ENCODE measurements at regions not wholly inside any gene's neighbourhood (a gene's known extent, or its start where the extent isn't known, plus 50 kb on each side); places are given as distances from the start of the nearest gene placed in this dataset.

- ChIA-PET CTCF (ENCODE audit: partially characterized antibody) (interaction anchor here (1.1 kb wide), 1 partner anchor 40 kb away, joined by 3 read pairs; no protein-coding TSS in a partner anchor), POLR2A (ENCODE audit: partially characterized antibody) (no interaction called here)
- Histone ChIP-seq H4K5ac (ENCODE audit: insufficient read length, low read depth, low read length) (no peak overlapping the region), H3K23ac (ENCODE audit: insufficient read length) (no peak overlapping the region), H4K91ac (replicated peaks; ENCODE audit: insufficient read length, low read length) (no peak overlapping the region), H3K79me2 (ENCODE audit: control insufficient read depth in 1 of 2, insufficient read depth in 2 of 2, low read length in 2 of 2) (no peaks in the 10 kb centered on the region), H2BK12ac (ENCODE audit: low read depth, low read length) (no peak overlapping the region), H3K4ac (replicated peaks; ENCODE audit: insufficient read length, low read depth, low read length) (no peak overlapping the region), H3K14ac (ENCODE audit: insufficient read length) (no peak overlapping the region), H2BK120ac (replicated peaks; ENCODE audit: low read depth, low read length) (no peak overlapping the region), H3K9ac (replicated peaks in 1 of 4; ENCODE audit: extremely low read depth in 1 of 4, low read depth in 3 of 4, low read length in 3 of 4) (no peak overlapping the region), H3K79me1 (ENCODE audit: low read depth, low read length) (no peaks in the 10 kb centered on the region), H3K4me1 (replicated peaks in 1 of 4; ENCODE audit: control insufficient read depth in 3 of 4, insufficient read depth in 4 of 4, low read length in 3 of 4) (no peaks in the 10 kb centered on the region), H4K8ac (ENCODE audit: extremely low read depth, insufficient read depth, low read length) (no peak overlapping the region), H3K56ac (replicated peaks; ENCODE audit: insufficient read length, low read depth, low read length) (no peak overlapping the region), H3K4me2 (ENCODE audit: insufficient read depth in 1 of 2, low read depth in 2 of 2, low read length in 2 of 2) (no peak overlapping the region), H3K27me3 (replicated peaks in 1 of 4; ENCODE audit: control insufficient read depth in 3 of 4, extremely low read depth in 1 of 4, insufficient read depth in 3 of 4, low read length in 3 of 4) (no peaks in the 10 kb centered on the region), H3K36me3 (ENCODE audit: control insufficient read depth in 2 of 4, insufficient read depth in 4 of 4, low read length in 3 of 4) (no peaks in the 10 kb centered on the region), H3K23me2 (ENCODE audit: low read depth, low read length) (no peaks in the 10 kb centered on the region), H3K9me3 (ENCODE audit: insufficient read depth in 2 of 2, low read depth in 1 of 2, low read length in 1 of 2) (no peaks in the 10 kb centered on the region), H2BK5ac (ENCODE audit: low read depth, low read length) (no peak overlapping the region), H2BK15ac (ENCODE audit: low read length) (no peak overlapping the region), H2BK20ac (ENCODE audit: low read length) (no peak overlapping the region), H4K20me1 (replicated peaks in 1 of 2; ENCODE audit: control insufficient read depth in 1 of 2, insufficient read depth in 2 of 2, low read length in 2 of 2) (no peaks in the 10 kb centered on the region), H3K18ac (ENCODE audit: extremely low read depth, low read length) (no peak overlapping the region), H2AK5ac (ENCODE audit: low read depth, low read length) (no peak overlapping the region), H3K4me3 (ENCODE audit: extremely low read depth in 1 of 4, insufficient read depth in 2 of 4, low read depth in 3 of 4, low read length in 4 of 4) (no peak overlapping the region), H2AFZ (ENCODE audit: low read length) (no peak overlapping the region), H3K27ac (ENCODE audit: low read depth, low read length) (no peak overlapping the region)
- 96% methylated on average over 2 of the region's 2 CpGs; no CpG with 5 or more reads in 1 of the 2 experiments for WGBS, 2 experiments (ENCODE audit: extremely low coverage in 1 of 2, insufficient coverage in 1 of 2, insufficient read length in 1 of 2, insufficient replicate concordance in 2 of 2, low coverage in 1 of 2, low lambda C conversion rate in 2 of 2, missing lambda C conversion rate in 1 of 2)
- no peak for DNase-seq (ENCODE audit: low read depth in 1 of 2, low spot score in 2 of 2)
- no peak for FAIRE-seq
- TF ChIP-seq EZH2 (IDR thresholded peaks at IDR 0.05; ENCODE audit: low read depth, low read length, severe bottlenecking) (no peak), RNF2 (IDR thresholded peaks at IDR 0.05; ENCODE audit: borderline replicate concordance, low read depth, low read length, missing control alignments, poor library complexity, severe bottlenecking) (no peak), RAD21 (IDR thresholded peaks at IDR 0.05 in 1 of 2, conservative IDR thresholded peaks at IDR 0.05 in 1 of 2; ENCODE audit: low read depth in 2 of 2, low read length in 2 of 2) (peak; percentile 9 to 16; a peak in 2 of 4 replicates), BCL11A (IDR thresholded peaks at IDR 0.05; ENCODE audit: low read depth in 2 of 2, low read length in 2 of 2) (no peak)
Observed at GRCh38 chr18:51687845-51688585, 490.5 kb upstream of the MEX3C start.
